ENCODE measurements at regions not wholly inside any gene's neighbourhood (a gene's known extent, or its start where the extent isn't known, plus 50 kb on each side); places are given as distances from the start of the nearest gene placed in this dataset.

- Mint-ChIP-seq H3K4me1 (no peaks in the 10 kb centered on the region), H3K27me3 (ENCODE audit: low read depth in 3 of 3) (peaks cover 0 to 1% (median 0%) of the 10 kb centered on the region in 3 donors), H3K4me3 (no peak overlapping the region), H3K36me3 (no peaks in the 10 kb centered on the region), H3K27ac (no peak overlapping the region), H3K9me3 (peaks cover 0 to 3% (median 0%) of the 10 kb centered on the region in 7 donors)
- no peaks in the 10 kb centered on the region for H4K20me1 ChIP-seq (ENCODE audit: insufficient read depth, low read length)
- no peak for DNase-seq
- H3K36me3 ChIP-seq (replicated peaks in 1 of 2; ENCODE audit: control insufficient read depth in 1 of 2, insufficient read depth in 2 of 2, low read length in 2 of 2) = no peaks in the 10 kb centered on the region
- H2AFZ ChIP-seq (ENCODE audit: insufficient read depth, low read depth, low read length, poor library complexity, severe bottlenecking) = no peak overlapping the region
- no peak overlapping the region for H3K4me2 ChIP-seq (replicated peaks; ENCODE audit: extremely low read depth, low read length, poor library complexity, severe bottlenecking)
- intact Hi-C loops (cut with micrococcal nuclease) = no loop called here
- TF ChIP-seq CTCF (IDR thresholded peaks at IDR 0.05) = no peak
- H3K27ac ChIP-seq (ENCODE audit: low read depth in 1 of 2, low read length in 2 of 2) = no peak overlapping the region
- H3K79me2 ChIP-seq (ENCODE audit: insufficient read depth, low read length) = no peaks in the 10 kb centered on the region
- H3K4me3 ChIP-seq (replicated peaks in 1 of 3; ENCODE audit: low read depth in 2 of 3, low read length in 3 of 3) = no peak overlapping the region
- H3K27me3 ChIP-seq (ENCODE audit: control insufficient read depth in 2 of 2, insufficient read depth in 2 of 2, low read length in 2 of 2) = no peaks in the 10 kb centered on the region
- no peaks in the 10 kb centered on the region for H3K4me1 ChIP-seq (ENCODE audit: control insufficient read depth in 1 of 2, insufficient read depth in 2 of 2, low read length in 2 of 2)
- no peaks in the 10 kb centered on the region for H3K9me3 ChIP-seq (replicated peaks in 1 of 2; ENCODE audit: control insufficient read depth in 1 of 2, insufficient read depth in 1 of 2, low read length in 2 of 2)
- no peak overlapping the region for H3K9ac ChIP-seq (ENCODE audit: insufficient read depth, low read length, poor library complexity, severe bottlenecking)
These were observed 72.0 kb upstream of the PDE10A start for GRCh38 chr6:165735065-165735464.

- H3K36me3 ChIP-seq (replicated peaks in 1 of 2; ENCODE audit: control insufficient read depth in 1 of 2, insufficient read depth in 2 of 2, low read length in 2 of 2) = no peaks in the 10 kb centered on the region
- H4K20me1 ChIP-seq (ENCODE audit: insufficient read depth, low read length) = no peaks in the 10 kb centered on the region
- no peak overlapping the region for H3K27ac ChIP-seq (ENCODE audit: low read depth in 1 of 2, low read length in 2 of 2)
- H3K79me2 ChIP-seq (ENCODE audit: insufficient read depth, low read length) = no peaks in the 10 kb centered on the region
- H3K36me3 Mint-ChIP-seq = no peaks in the 10 kb centered on the region
- no peaks in the 10 kb centered on the region for H3K4me1 Mint-ChIP-seq
- H3K9ac ChIP-seq (ENCODE audit: insufficient read depth, low read length, poor library complexity, severe bottlenecking) = no peak overlapping the region
- H3K27me3 ChIP-seq (ENCODE audit: control insufficient read depth in 2 of 2, insufficient read depth in 2 of 2, low read length in 2 of 2) = no peaks in the 10 kb centered on the region
- no peak for TF ChIP-seq CTCF (IDR thresholded peaks at IDR 0.05)
- no peaks in the 10 kb centered on the region for H3K4me1 ChIP-seq (ENCODE audit: control insufficient read depth in 1 of 2, insufficient read depth in 2 of 2, low read length in 2 of 2)
- no peak for DNase-seq
- no peak overlapping the region for H3K4me3 ChIP-seq (replicated peaks in 1 of 3; ENCODE audit: low read depth in 2 of 3, low read length in 3 of 3)
- no peak overlapping the region for H3K4me2 ChIP-seq (replicated peaks; ENCODE audit: extremely low read depth, low read length, poor library complexity, severe bottlenecking)
- H3K27ac Mint-ChIP-seq = no peak overlapping the region
- peaks cover 0 to 1% (median 0%) of the 10 kb centered on the region in 3 donors for H3K27me3 Mint-ChIP-seq (ENCODE audit: low read depth in 3 of 3)
- no peak overlapping the region for H3K4me3 Mint-ChIP-seq
- H2AFZ ChIP-seq (ENCODE audit: insufficient read depth, low read depth, low read length, poor library complexity, severe bottlenecking) = no peak overlapping the region
- no peaks in the 10 kb centered on the region for H3K9me3 ChIP-seq (replicated peaks in 1 of 2; ENCODE audit: control insufficient read depth in 1 of 2, insufficient read depth in 1 of 2, low read length in 2 of 2)
- intact Hi-C loops (cut with micrococcal nuclease) = no loop called here
- WGBS (ENCODE audit: insufficient coverage) = no CpG with 5 or more reads among the region's 1 CpG
- H3K9me3 Mint-ChIP-seq = peaks cover 0 to 3% (median 0%) of the 10 kb centered on the region in 7 donors
These were observed 70.4 kb upstream of the PDE10A start for GRCh38 chr6:165733489-165733791.
